Neural cell (in vitro differentiated cells): ENCODE measurements at regions not wholly inside any gene's neighbourhood (a gene's known extent, or its start where the extent isn't known, plus 50 kb on each side); places are given as distances from the start of the nearest gene placed in this dataset.

Experiments
- H2AFZ ChIP-seq: fragments of 200-600, 300-800 bp; sonication (generic), shearing (Covaris generic); 2 replicates; pipeline ENCODE4 v1.6.0; 2014; ENCODE audit warnings: low read depth, mild to moderate bottlenecking, antibody characterized with exemption, low read length, moderate library complexity
- H3F3A ChIP-seq: fragments of 200-600 bp; shearing (Covaris generic); 2 replicates; pipeline ENCODE4 v1.6.1; 2016; ENCODE audit warnings: mild to moderate bottlenecking, moderate library complexity, mixed read lengths, antibody characterized with exemption, low read length; ENCODE audit not compliant: insufficient read depth, poor library complexity, severe bottlenecking
- H3K27ac ChIP-seq: fragments of 200-600, 300-800 bp; sonication (generic), shearing (Covaris generic); 2 replicates; pipeline ENCODE4 v1.5.1; 2014; ENCODE audit warnings: mild to moderate bottlenecking, low read length, moderate library complexity
- H3K27me3 ChIP-seq: fragments of 300-800, 200-600 bp; sonication (generic), shearing (Covaris generic); 2 replicates; pipeline ENCODE4 v1.6.0; 2014; ENCODE audit warnings: mild to moderate bottlenecking, low read depth, low read length, moderate library complexity; ENCODE audit not compliant: insufficient read depth
- H3K36me3 ChIP-seq: fragments of 300-800, 200-600 bp; sonication (generic), shearing (Covaris generic); 2 replicates; pipeline ENCODE4 v1.5.1; 2014; ENCODE audit warnings: mild to moderate bottlenecking, antibody characterized with exemption, low read length, moderate library complexity; ENCODE audit not compliant: insufficient read depth
- H3K4me2 ChIP-seq: fragments of 300-800, 200-600 bp; sonication (generic), shearing (Covaris generic); 2 replicates; pipeline ENCODE4 v1.6.0; 2014; ENCODE audit warnings: mild to moderate bottlenecking, low read length
- H3K4me3 ChIP-seq: fragments of 300-800, 200-600 bp; sonication (generic), shearing (Covaris generic); 2 replicates; pipeline ENCODE4 v1.5.1; 2014; ENCODE audit warnings: mild to moderate bottlenecking, low read length, moderate library complexity
- H3K79me2 ChIP-seq: fragments of 200-600 bp; shearing (Covaris generic); replicated peaks from 2 replicates; pipeline ENCODE4 v1.6.0; 2014; ENCODE audit warnings: mild to moderate bottlenecking, low read length, moderate library complexity; ENCODE audit not compliant: insufficient read depth
- H3K9ac ChIP-seq: fragments of 300-800, 200-600 bp; sonication (generic), shearing (Covaris generic); 2 replicates; pipeline ENCODE4 v1.6.1; 2016; ENCODE audit warnings: mild to moderate bottlenecking, low read length, mixed read lengths
- H3K9me2 ChIP-seq: fragments of 200-600 bp; shearing (Covaris generic); 2 replicates; pipeline ENCODE4 v1.6.1; 2016; ENCODE audit warnings: mild to moderate bottlenecking, low read length, mixed read lengths; ENCODE audit not compliant: insufficient read depth
- H3K9me3 ChIP-seq: fragments of 200-600, 300-800 bp; sonication (generic), shearing (Covaris generic); 2 replicates; pipeline ENCODE4 v1.6.1; 2016; ENCODE audit warnings: mild to moderate bottlenecking, mixed run types, low read length, moderate library complexity, mixed read lengths
- H4K20me1 ChIP-seq: fragments of 200-600 bp; shearing (Covaris generic); 2 replicates; pipeline ENCODE4 v1.6.1; 2016; ENCODE audit warnings: mild to moderate bottlenecking, mixed run types; ENCODE audit not compliant: insufficient read depth
- EP300 ChIP-seq: fragments of 450-650 bp; conservative IDR thresholded peaks from 2 replicates; pipeline ENCODE4 v1.6.1; 2014; ENCODE audit warnings: antibody characterized with exemption, mild to moderate bottlenecking, moderate library complexity; ENCODE audit not compliant: poor library complexity, severe bottlenecking
- EZH2 ChIP-seq: fragments of 200-600, 300-800 bp; shearing (Covaris generic), sonication (generic); IDR thresholded peaks from 2 replicates; pipeline ENCODE4 v1.6.1; 2014; ENCODE audit warnings: antibody characterized with exemption, low read length, borderline replicate concordance, mild to moderate bottlenecking; ENCODE audit not compliant: insufficient read depth, poor library complexity, severe bottlenecking
- MXI1 ChIP-seq: fragments of 450-650 bp; conservative IDR thresholded peaks from 2 replicates; pipeline ENCODE4 v1.6.1; 2014; ENCODE audit warnings: antibody characterized with exemption, mild to moderate bottlenecking; ENCODE audit not compliant: poor library complexity, severe bottlenecking
- POLR2AphosphoS5 ChIP-seq: IDR thresholded peaks from 2 replicates; pipeline ENCODE4 v1.6.1; 2012
- RAD21 ChIP-seq: fragments of 450-650 bp; conservative IDR thresholded peaks from 2 replicates; pipeline ENCODE4 v1.6.1; 2014; ENCODE audit warnings: antibody characterized with exemption, mild to moderate bottlenecking, moderate library complexity
- SMC3 ChIP-seq: fragments of 450-650 bp; conservative IDR thresholded peaks from 2 replicates; pipeline ENCODE4 v1.6.1; 2014; ENCODE audit warnings: antibody characterized with exemption, mild to moderate bottlenecking, moderate library complexity; ENCODE audit not compliant: poor library complexity
- TAF1 ChIP-seq: IDR thresholded peaks from 2 replicates; pipeline ENCODE4 v1.6.1; 2012; ENCODE audit warnings: low read depth
- TF ChIP-seq, protein P1 (sequence below): fragments of 450-650 bp; IDR thresholded peaks from 2 replicates; pipeline ENCODE4 v1.5.1; 2014; ENCODE audit warnings: antibody characterized with exemption, mild to moderate bottlenecking, moderate library complexity; ENCODE audit not compliant: poor library complexity, severe bottlenecking
- TF ChIP-seq, protein P2 (sequence below): IDR thresholded peaks from 2 replicates; pipeline ENCODE4 v1.6.1; 2012; ENCODE audit warnings: borderline replicate concordance

DNA sequence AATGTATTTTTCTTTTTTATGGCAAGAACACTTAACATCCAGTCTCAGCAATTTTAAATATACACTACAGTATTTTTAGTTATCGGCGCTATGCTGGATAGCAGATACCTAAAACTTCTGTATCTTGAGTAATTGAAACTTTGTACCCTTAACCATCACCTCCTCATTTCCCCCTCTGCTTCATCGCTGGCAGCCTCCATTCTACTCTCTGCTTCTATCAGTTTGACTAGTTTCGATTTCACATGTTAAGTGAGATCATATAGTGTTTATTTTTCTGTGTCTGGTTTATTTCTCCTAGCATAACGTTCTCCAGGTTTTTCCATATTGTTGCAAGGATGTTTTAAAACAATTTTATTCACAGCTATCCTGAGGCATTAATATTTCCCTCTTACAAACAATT is 340.8 kb upstream of the SLC10A2 start:
- no peaks in the 10 kb centered on the region for H3K79me2 ChIP-seq
- no peak overlapping the region for H3K4me3 ChIP-seq
- TF ChIP-seq MXI1 (no peak), EP300 (no peak), POLR2AphosphoS5 (no peak), TAF1 (no peak)
- H2AFZ ChIP-seq, result no peak overlapping the region
- no peaks in the 10 kb centered on the region for H3K27me3 ChIP-seq
- H3K9me2 ChIP-seq, result no peaks in the 10 kb centered on the region
- H3K4me2 ChIP-seq, result no peak overlapping the region
- no peaks in the 10 kb centered on the region for H4K20me1 ChIP-seq
- no peak overlapping the region for H3K9ac ChIP-seq
- no peaks in the 10 kb centered on the region for H3K9me3 ChIP-seq
- no peak overlapping the region for H3K27ac ChIP-seq
- no peaks in the 10 kb centered on the region for H3F3A ChIP-seq
- H3K36me3 ChIP-seq, result no peaks in the 10 kb centered on the region

DNA sequence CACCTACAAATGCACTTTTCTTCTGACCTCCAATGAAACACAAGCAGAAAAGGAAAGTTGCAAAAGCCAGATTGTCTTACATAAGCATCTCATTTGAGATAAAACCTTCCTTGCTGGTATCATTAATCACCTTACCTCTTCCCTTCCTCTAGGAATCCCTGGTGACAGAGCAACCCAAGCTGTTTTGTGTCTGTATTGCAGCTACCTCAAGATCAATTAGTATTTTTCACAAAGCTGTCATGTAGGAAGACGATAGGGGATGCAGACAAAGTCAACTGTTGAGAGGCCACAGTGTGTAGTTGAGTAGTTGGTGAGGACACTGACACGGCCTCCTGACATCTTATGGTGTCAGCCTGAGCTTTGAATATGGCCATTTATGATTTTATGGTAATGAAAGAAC is 339.1 kb upstream of the SLC10A2 start:
- H3K4me2 ChIP-seq, result no peak overlapping the region

More for the DNA sequence above, 339.1 kb upstream of the SLC10A2 start:
- Histone ChIP-seq H3K9me2 (no peaks in the 10 kb centered on the region), H4K20me1 (no peaks in the 10 kb centered on the region), H3K27me3 (no peaks in the 10 kb centered on the region), H3K79me2 (no peaks in the 10 kb centered on the region), H3F3A (no peaks in the 10 kb centered on the region), H3K36me3 (no peaks in the 10 kb centered on the region), H3K27ac (no peak overlapping the region), H3K9ac (no peak overlapping the region), H2AFZ (no peak overlapping the region), H3K9me3 (no peaks in the 10 kb centered on the region), H3K4me3 (no peak overlapping the region)
- TF ChIP-seq EP300, result no peak
- no peak for TF ChIP-seq TAF1
- TF ChIP-seq, protein P1, sequence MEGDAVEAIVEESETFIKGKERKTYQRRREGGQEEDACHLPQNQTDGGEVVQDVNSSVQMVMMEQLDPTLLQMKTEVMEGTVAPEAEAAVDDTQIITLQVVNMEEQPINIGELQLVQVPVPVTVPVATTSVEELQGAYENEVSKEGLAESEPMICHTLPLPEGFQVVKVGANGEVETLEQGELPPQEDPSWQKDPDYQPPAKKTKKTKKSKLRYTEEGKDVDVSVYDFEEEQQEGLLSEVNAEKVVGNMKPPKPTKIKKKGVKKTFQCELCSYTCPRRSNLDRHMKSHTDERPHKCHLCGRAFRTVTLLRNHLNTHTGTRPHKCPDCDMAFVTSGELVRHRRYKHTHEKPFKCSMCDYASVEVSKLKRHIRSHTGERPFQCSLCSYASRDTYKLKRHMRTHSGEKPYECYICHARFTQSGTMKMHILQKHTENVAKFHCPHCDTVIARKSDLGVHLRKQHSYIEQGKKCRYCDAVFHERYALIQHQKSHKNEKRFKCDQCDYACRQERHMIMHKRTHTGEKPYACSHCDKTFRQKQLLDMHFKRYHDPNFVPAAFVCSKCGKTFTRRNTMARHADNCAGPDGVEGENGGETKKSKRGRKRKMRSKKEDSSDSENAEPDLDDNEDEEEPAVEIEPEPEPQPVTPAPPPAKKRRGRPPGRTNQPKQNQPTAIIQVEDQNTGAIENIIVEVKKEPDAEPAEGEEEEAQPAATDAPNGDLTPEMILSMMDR, result no peak
- no peak for TF ChIP-seq RAD21
- no peak for TF ChIP-seq EZH2
- TF ChIP-seq, protein P2, sequence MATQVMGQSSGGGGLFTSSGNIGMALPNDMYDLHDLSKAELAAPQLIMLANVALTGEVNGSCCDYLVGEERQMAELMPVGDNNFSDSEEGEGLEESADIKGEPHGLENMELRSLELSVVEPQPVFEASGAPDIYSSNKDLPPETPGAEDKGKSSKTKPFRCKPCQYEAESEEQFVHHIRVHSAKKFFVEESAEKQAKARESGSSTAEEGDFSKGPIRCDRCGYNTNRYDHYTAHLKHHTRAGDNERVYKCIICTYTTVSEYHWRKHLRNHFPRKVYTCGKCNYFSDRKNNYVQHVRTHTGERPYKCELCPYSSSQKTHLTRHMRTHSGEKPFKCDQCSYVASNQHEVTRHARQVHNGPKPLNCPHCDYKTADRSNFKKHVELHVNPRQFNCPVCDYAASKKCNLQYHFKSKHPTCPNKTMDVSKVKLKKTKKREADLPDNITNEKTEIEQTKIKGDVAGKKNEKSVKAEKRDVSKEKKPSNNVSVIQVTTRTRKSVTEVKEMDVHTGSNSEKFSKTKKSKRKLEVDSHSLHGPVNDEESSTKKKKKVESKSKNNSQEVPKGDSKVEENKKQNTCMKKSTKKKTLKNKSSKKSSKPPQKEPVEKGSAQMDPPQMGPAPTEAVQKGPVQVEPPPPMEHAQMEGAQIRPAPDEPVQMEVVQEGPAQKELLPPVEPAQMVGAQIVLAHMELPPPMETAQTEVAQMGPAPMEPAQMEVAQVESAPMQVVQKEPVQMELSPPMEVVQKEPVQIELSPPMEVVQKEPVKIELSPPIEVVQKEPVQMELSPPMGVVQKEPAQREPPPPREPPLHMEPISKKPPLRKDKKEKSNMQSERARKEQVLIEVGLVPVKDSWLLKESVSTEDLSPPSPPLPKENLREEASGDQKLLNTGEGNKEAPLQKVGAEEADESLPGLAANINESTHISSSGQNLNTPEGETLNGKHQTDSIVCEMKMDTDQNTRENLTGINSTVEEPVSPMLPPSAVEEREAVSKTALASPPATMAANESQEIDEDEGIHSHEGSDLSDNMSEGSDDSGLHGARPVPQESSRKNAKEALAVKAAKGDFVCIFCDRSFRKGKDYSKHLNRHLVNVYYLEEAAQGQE, result no peak
- TF ChIP-seq SMC3, result no peak
- no peak for TF ChIP-seq MXI1
- no peak for TF ChIP-seq POLR2AphosphoS5
